Esophagus (tissue), 2 donors: ENCODE measurements at regions not wholly inside any gene's neighbourhood (a gene's known extent, or its start where the extent isn't known, plus 50 kb on each side); places are given as distances from the start of the nearest gene placed in this dataset.

ENCODE experiments used
- H3K27ac ChIP-seq, 2 donors: one replicate each; pipeline ENCODE4 v1.5.1; 2013; ENCODE audit warnings: low read depth in 2 of 2, mild to moderate bottlenecking in 2 of 2, inconsistent platforms in 1 of 2, low read length in 1 of 2, moderate library complexity in 1 of 2
- H3K27me3 ChIP-seq, 2 donors: one replicate each; pipeline ENCODE4 v1.6.1; 2013; ENCODE audit warnings: low read length in 2 of 2, control low read depth in 1 of 2, mild to moderate bottlenecking in 1 of 2; ENCODE audit not compliant: insufficient read depth in 2 of 2, control insufficient read depth in 1 of 2
- H3K36me3 ChIP-seq, 2 donors: one replicate each; pipeline ENCODE4 v1.6.1; 2013; ENCODE audit warnings: low read length in 1 of 2; ENCODE audit not compliant: control insufficient read depth in 2 of 2, insufficient read depth in 2 of 2
- H3K4me1 ChIP-seq, 2 donors: one replicate each; pipeline ENCODE4 v1.6.1; 2013; ENCODE audit warnings: low read length in 1 of 2; ENCODE audit not compliant: control insufficient read depth in 2 of 2, insufficient read depth in 2 of 2
- H3K4me3 ChIP-seq, 2 donors: one replicate each; pipeline ENCODE4 v1.5.1; 2013; ENCODE audit warnings: low read length in 2 of 2, mild to moderate bottlenecking in 2 of 2, low read depth in 1 of 2, moderate library complexity in 1 of 2
- H3K9me3 ChIP-seq, 2 donors: one replicate each; pipeline ENCODE4 v1.6.1; 2013; ENCODE audit warnings: mild to moderate bottlenecking in 2 of 2, low read depth in 1 of 2, low read length in 1 of 2, moderate library complexity in 1 of 2; ENCODE audit not compliant: control insufficient read depth in 2 of 2, insufficient read depth in 1 of 2
- WGBS, 2 donors: extraction: QIAGEN DNeasy Blood & Tissue Kit; methylation state at CpG; one replicate each; pipeline ENCODE4 v1.1.7; 2013; 5-methylcytosine and 5-hydroxymethylcytosine counted together
- donor health status: healthy with polysubstance abuse.
- donor health status: Bipolar disorder and iron deficiency.

- no peaks in the 10 kb centered on the region for H3K27me3 ChIP-seq
- H3K4me1 ChIP-seq, result peaks cover 2 to 5% of the 10 kb centered on the region in 2 donors
- 80 to 82% methylated on average over 3 of the region's 3 CpGs for WGBS, 2 donors
- no peak overlapping the region for H3K27ac ChIP-seq
- H3K36me3 ChIP-seq, result no peaks in the 10 kb centered on the region
- H3K4me3 ChIP-seq, result no peak overlapping the region
- H3K9me3 ChIP-seq, result no peaks in the 10 kb centered on the region
Measured at GRCh38 chr1:226816576-226816975, 53.8 kb upstream of the PSEN2 start.

GRCh38 chr1:226814751-226815537, 55.5 kb upstream of the PSEN2 start:
- H3K27me3 ChIP-seq, result no peaks in the 10 kb centered on the region
- H3K9me3 ChIP-seq, result no peaks in the 10 kb centered on the region
- no peaks in the 10 kb centered on the region for H3K36me3 ChIP-seq
- H3K27ac ChIP-seq, result peak overlapping the region; percentile 63 to 90
- WGBS, 2 donors, result 19 to 37% methylated on average over 10 of the region's 10 CpGs
- H3K4me1 ChIP-seq, result peaks cover 3% of the 10 kb centered on the region in 2 donors
- no peak overlapping the region for H3K4me3 ChIP-seq

DNA sequence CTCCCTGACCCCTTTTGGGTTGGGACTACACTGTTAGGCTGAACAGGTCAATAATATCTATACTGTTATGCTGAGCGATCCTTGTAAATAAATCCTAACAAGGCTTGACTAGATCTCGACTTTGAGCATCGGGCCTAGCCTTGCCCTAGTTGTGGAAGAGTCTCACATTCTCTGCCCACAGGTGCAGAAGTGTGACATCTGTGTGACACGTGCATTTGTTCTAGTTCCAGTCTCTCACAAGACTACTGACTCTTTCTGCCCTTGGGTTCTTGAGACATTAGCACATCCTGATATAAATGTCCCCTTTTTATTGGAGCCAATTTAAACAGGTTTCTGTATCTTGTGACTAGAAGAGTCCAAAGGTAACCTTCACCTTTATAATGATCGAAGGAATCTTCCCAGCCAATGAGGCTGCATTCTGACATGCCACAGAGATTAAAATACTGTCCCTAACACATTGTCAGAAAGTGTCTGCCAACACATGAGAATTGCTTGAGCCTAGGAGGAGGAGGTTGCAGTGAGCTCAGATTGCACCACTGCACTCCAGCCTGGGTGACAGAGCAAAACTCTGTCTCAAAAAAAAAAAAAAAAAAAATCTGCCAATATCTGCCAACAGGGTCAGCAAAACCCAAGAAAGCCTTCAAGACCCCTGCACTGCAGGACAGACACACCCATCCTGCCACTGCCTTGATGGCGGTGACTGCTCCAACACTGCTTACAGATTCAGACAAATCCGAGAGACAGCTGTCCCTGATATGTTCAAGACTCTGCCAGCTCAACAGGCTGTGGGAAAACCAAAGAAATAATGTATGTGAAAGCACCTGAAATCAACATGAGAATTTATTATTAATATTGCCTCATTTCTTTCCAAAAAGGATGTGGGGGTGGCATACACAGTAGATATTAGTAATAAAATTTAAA, 56.5 kb upstream of the PSEN2 start:
- Histone ChIP-seq H3K4me3 (no peak overlapping the region), H3K27ac (peak overlapping the region; percentile 22 to 71), H3K27me3 (no peaks in the 10 kb centered on the region), H3K36me3 (no peaks in the 10 kb centered on the region), H3K9me3 (no peaks in the 10 kb centered on the region), H3K4me1 (peaks cover 3 to 5% of the 10 kb centered on the region in 2 donors)
- 89 to 92% methylated on average over 7 of the region's 7 CpGs for WGBS, 2 donors

DNA sequence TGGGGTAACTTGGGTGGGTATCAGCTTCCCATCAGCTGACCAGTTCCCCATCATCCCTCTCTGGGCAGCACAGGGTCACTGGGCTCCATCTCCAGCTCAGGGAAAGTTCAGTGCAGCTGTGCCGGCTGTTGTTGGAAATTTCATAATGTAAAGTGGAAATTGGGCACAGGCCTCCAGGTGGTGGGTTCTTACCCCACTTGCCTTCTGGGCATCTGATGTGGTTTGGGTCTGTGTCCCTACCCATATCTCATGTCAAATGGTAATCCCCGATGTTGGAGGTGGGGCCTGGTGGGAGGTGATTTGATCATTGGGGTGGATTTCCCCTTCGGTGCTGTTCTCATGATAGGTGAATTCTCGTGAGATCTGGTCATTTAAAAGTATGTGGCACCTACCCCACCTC, 59.7 kb upstream of the PSEN2 start:
- H3K36me3 ChIP-seq, result no peaks in the 10 kb centered on the region
- 94 to 95% methylated on average over 4 of the region's 4 CpGs for WGBS, 2 donors
- H3K27ac ChIP-seq, result no peak overlapping the region
- H3K4me3 ChIP-seq, result no peak overlapping the region
- no peaks in the 10 kb centered on the region for H3K27me3 ChIP-seq
- peaks cover 3 to 5% of the 10 kb centered on the region in 2 donors for H3K4me1 ChIP-seq
- H3K9me3 ChIP-seq, result no peaks in the 10 kb centered on the region

GRCh38 chr1:226809785-226810571, 60.4 kb upstream of the PSEN2 start:
- Histone ChIP-seq H3K4me3 (no peak overlapping the region), H3K9me3 (no peaks in the 10 kb centered on the region), H3K27me3 (no peaks in the 10 kb centered on the region), H3K36me3 (no peaks in the 10 kb centered on the region), H3K4me1 (peaks cover 2 to 4% of the 10 kb centered on the region in 2 donors), H3K27ac (no peak overlapping the region)
- 83 to 86% methylated on average over 11 of the region's 11 CpGs for WGBS, 2 donors

DNA sequence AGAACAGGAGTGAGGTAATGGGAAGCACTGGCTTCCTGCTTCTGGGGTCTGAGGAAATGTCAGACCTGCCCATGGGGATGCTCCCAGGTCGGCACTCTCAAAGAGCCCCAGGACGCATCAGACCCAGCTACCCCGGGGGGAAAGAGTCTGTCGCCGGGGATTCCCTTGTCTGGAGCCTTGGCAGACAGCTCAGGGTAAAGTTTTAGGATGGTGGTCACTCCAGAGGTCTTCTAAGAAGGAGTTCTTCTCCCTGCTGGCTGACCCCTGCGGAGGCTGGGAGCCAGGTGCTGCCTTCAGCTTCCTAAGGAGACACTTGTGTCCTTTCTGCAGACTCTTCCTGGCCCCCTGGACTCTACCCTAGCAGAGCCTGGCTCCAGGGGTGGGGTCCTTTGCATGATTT, 61.9 kb upstream of the PSEN2 start:
- WGBS, 2 donors, result 87 to 92% methylated on average over 6 of the region's 6 CpGs
- Histone ChIP-seq H3K4me1 (peaks cover 0 to 3% of the 10 kb centered on the region in 2 donors), H3K36me3 (no peaks in the 10 kb centered on the region), H3K9me3 (no peaks in the 10 kb centered on the region), H3K27ac (no peak overlapping the region), H3K27me3 (no peaks in the 10 kb centered on the region), H3K4me3 (no peak overlapping the region)

GRCh38 chr1:226806988-226807387, 63.4 kb upstream of the PSEN2 start:
- Histone ChIP-seq H3K4me1 (peaks cover 0 to 3% of the 10 kb centered on the region in 2 donors), H3K36me3 (no peaks in the 10 kb centered on the region), H3K4me3 (no peak overlapping the region), H3K27me3 (no peaks in the 10 kb centered on the region), H3K9me3 (no peaks in the 10 kb centered on the region), H3K27ac (peak overlapping the region in 1 of 2 donors; percentile 80)
- 37 to 48% methylated on average over 1 of the region's 1 CpG for WGBS, 2 donors

- H3K4me3 ChIP-seq, result no peak overlapping the region
- H3K27me3 ChIP-seq, result no peaks in the 10 kb centered on the region
- H3K9me3 ChIP-seq, result no peaks in the 10 kb centered on the region
- H3K27ac ChIP-seq, result no peak overlapping the region
- no peaks in the 10 kb centered on the region for H3K36me3 ChIP-seq
- H3K4me1 ChIP-seq, result peaks cover 0 to 3% of the 10 kb centered on the region in 2 donors
- WGBS, 2 donors, result 86 to 91% methylated on average over 12 of the region's 12 CpGs
Measured at GRCh38 chr1:226804907-226805759, 65.3 kb upstream of the PSEN2 start.
